ENCODE measurements at regions not wholly inside any gene's neighbourhood (a gene's known extent, or its start where the extent isn't known, plus 50 kb on each side); places are given as distances from the start of the nearest gene placed in this dataset.
"Not testable (repeated sequence)": the region's sequence is repeated elsewhere in the genome, so short reads cannot be mapped to it uniquely, and the experiment has no call there.

GRCh38 chr5:9818340-9818845 lies 188.2 kb upstream of the TAS2R1 start:
- WGBS, 3 donors, result 80 to 95% (median 88%) methylated on average over 2 of the region's 2 CpGs
- Histone ChIP-seq H3K27ac (no peak overlapping the region), H3K36me3 (no peaks in the 10 kb centered on the region)

GRCh38 chr5:9817819-9818218 lies 187.7 kb upstream of the TAS2R1 start:
- Histone ChIP-seq H3K4me3 (no peak overlapping the region), H3K27ac (no peak overlapping the region), H3K4me1 (ENCODE audit: insufficient read depth) (no peaks in the 10 kb centered on the region), H3K36me3 (no peaks in the 10 kb centered on the region), H3K27me3 (no peaks in the 10 kb centered on the region), H3K9me3 (no peaks in the 10 kb centered on the region)
- no peak for DNase-seq
- no peak for TF ChIP-seq EP300 (IDR thresholded peaks at IDR 0.05)
- WGBS, 3 donors, result 65 to 70% (median 68%) methylated on average over 4 of the region's 4 CpGs
- intact Hi-C loops (cut with DNase I), result loop anchor here in 1 of 4 donors (10.0 kb wide), 1 partner anchor 1407 kb away; no protein-coding TSS in a partner anchor

More at GRCh38 chr5:9818340-9818845, 188.2 kb upstream of the TAS2R1 start:
- H3K27me3 ChIP-seq, result no peaks in the 10 kb centered on the region
- no peaks in the 10 kb centered on the region for H3K4me1 ChIP-seq (ENCODE audit: insufficient read depth)
- no peak for DNase-seq
- no peak for TF ChIP-seq POLR2A (IDR thresholded peaks at IDR 0.05)
- no peaks in the 10 kb centered on the region for H3K9me3 ChIP-seq
- intact Hi-C loops (cut with DNase I), result loop anchor here in 1 of 4 donors (10.0 kb wide), 1 partner anchor 1406 kb away; no protein-coding TSS in a partner anchor
- H3K4me3 ChIP-seq, result no peak overlapping the region

- TF ChIP-seq CTCF (IDR thresholded peaks at IDR 0.05) (no peak), POLR2A (IDR thresholded peaks at IDR 0.05) (no peak), EP300 (IDR thresholded peaks at IDR 0.05) (no peak)
- intact Hi-C loops (cut with DNase I), result loop anchor here in 1 of 4 donors (2.0 to 10.0 kb wide), 2 partner anchors 64 to 1410 kb away; no protein-coding TSS in a partner anchor
- Histone ChIP-seq H3K27me3 (no peaks in the 10 kb centered on the region), H3K9me3 (no peaks in the 10 kb centered on the region), H3K27ac (no peak overlapping the region), H3K4me3 (no peak overlapping the region), H3K36me3 (no peaks in the 10 kb centered on the region), H3K4me1 (ENCODE audit: insufficient read depth) (no peaks in the 10 kb centered on the region)
- DNase-seq, result no peak
- 33 to 56% (median 38%) methylated on average over 1 of the region's 1 CpG for WGBS, 3 donors
Measured at GRCh38 chr5:9815051-9815450, 184.9 kb upstream of the TAS2R1 start.

GRCh38 chr5:9813305-9813704 lies 183.2 kb upstream of the TAS2R1 start:
- no peaks in the 10 kb centered on the region for H3K4me1 ChIP-seq (ENCODE audit: insufficient read depth)
- 68 to 79% (median 77%) methylated on average over 1 of the region's 1 CpG for WGBS, 3 donors
- TF ChIP-seq EP300 (IDR thresholded peaks at IDR 0.05) (no peak), CTCF (IDR thresholded peaks at IDR 0.05) (no peak), POLR2A (IDR thresholded peaks at IDR 0.05) (no peak)
- H3K4me3 ChIP-seq, result no peak overlapping the region
- H3K27me3 ChIP-seq, result no peaks in the 10 kb centered on the region
- intact Hi-C loops (cut with DNase I), result loop anchor here in 1 of 4 donors (10.0 kb wide), 1 partner anchor 1411 kb away; no protein-coding TSS in a partner anchor
- no peaks in the 10 kb centered on the region for H3K9me3 ChIP-seq
- no peak for DNase-seq
- H3K36me3 ChIP-seq, result no peaks in the 10 kb centered on the region
- no peak overlapping the region for H3K27ac ChIP-seq

GRCh38 chr5:9807366-9807765 lies 177.2 kb upstream of the TAS2R1 start:
- H3K4me3 ChIP-seq; H3K27ac ChIP-seq; H3K4me1 ChIP-seq (ENCODE audit: insufficient read depth); H3K36me3 ChIP-seq; intact Hi-C loops (cut with DNase I); H3K27me3 ChIP-seq; H3K9me3 ChIP-seq; DNase-seq: not testable (repeated sequence)
- WGBS, 3 donors, result 88 to 92% (median 92%) methylated on average over 1 of the region's 1 CpG

GRCh38 chr5:9801908-9802307 lies 171.8 kb upstream of the TAS2R1 start:
- no peaks in the 10 kb centered on the region for H3K36me3 ChIP-seq
- no peak for TF ChIP-seq EP300 (IDR thresholded peaks at IDR 0.05)
- no peak for TF ChIP-seq CTCF (IDR thresholded peaks at IDR 0.05)
- no peak for TF ChIP-seq POLR2A (IDR thresholded peaks at IDR 0.05)
- H3K27me3 ChIP-seq, result no peaks in the 10 kb centered on the region
- no peak overlapping the region for H3K4me3 ChIP-seq
- intact Hi-C loops (cut with DNase I), result no loop called here
- DNase-seq, result no peak
- H3K9me3 ChIP-seq, result no peaks in the 10 kb centered on the region
- WGBS, 3 donors, result 82 to 97% (median 87%) methylated on average over 2 of the region's 2 CpGs
- H3K4me1 ChIP-seq (ENCODE audit: insufficient read depth), result no peaks in the 10 kb centered on the region
- no peak overlapping the region for H3K27ac ChIP-seq
